NAMALWA (cell line): ENCODE measurements at regions not wholly inside any gene's neighbourhood (a gene's known extent, or its start where the extent isn't known, plus 50 kb on each side); places are given as distances from the start of the nearest gene placed in this dataset.

Source experiments
- DNase-seq: peaks from one replicate; pipeline ENCODE4 v3.0.0-alpha.2; 2015; ENCODE audit warnings: low spot score

DNA sequence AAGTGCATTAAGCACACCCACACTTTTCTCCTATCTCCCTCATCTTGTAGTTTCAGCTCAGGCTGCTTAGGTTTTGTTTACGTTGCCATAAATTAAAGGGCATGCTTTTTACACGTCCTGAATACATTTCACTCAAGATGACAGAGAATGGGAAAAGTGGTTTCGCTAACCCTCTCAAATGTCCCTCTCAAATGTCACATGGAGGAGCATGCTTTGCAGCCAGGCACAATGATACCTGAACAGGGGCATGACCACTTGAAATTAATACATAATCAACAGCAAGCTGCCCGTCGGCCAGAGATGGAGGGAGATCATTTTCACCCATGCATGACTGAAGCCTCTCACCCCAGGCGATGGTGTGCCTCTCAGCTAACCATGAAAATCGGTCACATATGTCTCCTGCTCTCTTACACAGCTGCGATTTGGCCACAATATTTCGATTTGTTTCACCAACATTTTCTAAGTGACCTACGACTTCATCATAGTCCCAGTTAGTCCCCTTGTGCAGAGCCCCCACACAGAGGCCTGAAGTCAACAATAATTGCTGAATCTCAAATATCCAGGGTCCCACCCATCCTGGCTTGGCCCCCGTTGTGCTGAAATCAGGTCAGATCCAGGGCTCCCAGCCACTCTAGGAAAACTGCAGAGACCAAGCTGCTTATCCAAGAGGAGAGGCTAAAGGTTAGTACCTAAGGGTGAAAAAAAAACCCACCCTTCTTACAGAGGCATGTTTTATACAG is 373.9 kb upstream of the NFE2L3 start:
- DNase-seq, result no peak

DNA sequence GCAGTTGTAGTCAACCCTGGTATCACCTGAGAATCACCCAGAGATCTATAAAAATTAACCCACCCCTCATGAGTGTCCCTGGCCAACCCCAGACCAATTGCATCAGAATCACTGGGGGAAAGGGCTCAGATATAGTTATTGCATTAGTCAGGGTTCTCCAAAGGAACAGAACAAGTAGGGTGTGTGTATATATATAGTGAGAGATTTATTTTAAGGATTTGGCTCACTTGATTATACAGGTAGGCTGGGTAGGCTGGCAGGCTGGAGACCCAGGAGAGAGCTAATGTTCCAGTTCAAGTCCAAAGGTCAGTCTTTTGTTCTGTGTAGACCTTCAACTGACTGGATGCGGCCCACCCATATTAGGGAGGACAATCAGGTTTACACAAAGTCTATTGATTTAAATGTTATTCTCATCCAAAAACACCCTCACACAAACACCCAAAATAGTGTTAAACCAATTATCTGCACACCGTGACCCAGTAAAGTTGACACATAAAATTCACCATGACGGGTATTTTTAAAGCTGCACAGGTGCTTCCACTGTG is 372.9 kb upstream of the NFE2L3 start:
- no peak for DNase-seq

DNA sequence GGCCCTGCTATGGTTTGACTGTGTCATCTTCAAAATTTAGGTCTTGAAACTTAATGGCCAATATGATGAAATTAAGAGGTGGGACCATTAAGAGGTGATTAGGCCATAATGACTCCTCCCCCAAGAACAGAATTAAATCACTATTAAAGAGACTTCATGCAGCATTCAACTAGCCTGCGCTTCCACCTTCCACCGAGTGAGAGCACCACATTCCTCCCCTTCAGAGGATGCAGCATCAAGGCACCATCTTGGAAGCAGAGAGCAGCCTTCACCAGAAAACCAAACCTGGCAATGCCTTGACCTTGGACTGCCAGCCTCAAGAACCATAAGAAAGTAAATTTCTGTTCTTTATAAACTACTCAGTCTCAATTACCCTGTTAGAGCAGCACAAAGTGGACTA is 371.1 kb upstream of the NFE2L3 start:
- no peak for DNase-seq

DNA sequence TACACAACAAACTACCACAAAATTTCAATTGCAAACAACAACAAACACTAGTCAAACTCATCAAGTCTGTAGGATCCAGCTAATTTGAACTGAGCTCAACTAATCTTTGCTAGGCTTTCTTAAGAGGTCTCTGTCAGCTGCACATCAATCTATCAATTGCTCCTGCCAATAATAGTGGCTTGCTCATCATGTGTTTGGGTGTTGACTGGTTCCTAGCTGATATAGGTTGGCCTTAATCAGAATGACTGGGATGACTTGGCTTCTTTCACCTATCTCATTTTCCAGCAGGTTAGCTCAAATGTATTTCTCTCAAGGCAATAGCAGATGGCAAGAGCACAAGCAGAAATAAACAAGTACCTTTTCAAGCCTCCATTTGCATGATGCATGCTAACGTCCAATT is 370.3 kb upstream of the NFE2L3 start:
- no peak for DNase-seq

DNA sequence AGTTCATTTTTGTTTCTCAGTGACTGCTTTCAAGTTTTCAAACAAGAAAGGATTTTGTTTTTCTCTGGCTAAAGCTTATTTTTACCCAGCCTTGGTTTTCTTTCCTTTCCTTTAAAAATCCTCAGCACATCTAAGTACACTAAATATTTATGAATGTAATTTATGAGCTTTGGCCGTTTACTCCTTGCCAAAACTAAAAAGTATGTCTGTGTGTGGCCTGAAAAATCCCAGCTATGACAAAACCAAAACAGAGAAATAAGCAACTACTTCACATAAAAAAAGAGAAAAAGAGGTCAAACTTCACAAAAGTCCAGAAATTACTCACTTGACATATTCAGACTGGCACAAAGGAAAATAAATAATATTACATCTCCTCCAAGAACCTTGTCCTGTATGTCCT is 365.1 kb upstream of the NFE2L3 start:
- no peak for DNase-seq

DNA sequence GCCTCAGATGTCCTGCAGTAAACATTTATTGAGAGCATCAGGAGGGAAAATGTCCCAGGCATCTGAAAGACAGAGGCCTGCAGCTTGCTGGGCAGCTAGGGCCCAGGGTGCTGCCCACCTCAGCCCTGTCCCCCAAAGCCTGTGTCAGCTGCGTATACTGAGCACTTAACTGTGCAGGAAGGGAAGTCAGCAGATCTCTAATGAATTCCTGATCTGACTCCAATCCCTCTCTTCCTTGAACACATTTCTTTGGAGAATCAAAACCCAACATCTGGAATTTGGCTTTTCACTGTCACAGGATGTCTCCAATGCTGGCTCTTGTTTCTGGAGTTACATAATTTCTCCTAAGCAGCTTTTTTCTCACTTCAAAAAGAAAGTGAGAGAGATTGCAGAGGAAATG is 364.7 kb upstream of the NFE2L3 start:
- DNase-seq, result no peak

DNA sequence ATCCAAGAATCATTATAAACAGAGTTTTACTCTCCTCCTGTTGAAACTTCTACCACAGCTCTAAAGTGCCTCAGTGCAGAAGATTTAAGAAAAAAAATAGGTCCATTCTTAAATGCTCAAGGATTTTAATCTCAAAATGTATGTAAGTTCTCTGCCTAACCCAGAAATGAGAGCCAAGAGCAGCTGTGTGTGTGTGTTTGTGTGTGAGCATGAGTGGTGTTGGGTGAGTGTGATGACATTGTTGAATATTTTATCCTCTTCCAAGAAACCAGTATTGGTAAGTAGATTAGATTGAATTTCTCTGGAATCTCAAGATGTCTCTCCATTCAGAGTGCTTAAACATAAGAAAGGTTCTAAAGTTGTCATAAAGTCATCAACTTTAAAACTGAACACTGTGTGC is 363.6 kb upstream of the NFE2L3 start:
- DNase-seq, result no peak

DNA sequence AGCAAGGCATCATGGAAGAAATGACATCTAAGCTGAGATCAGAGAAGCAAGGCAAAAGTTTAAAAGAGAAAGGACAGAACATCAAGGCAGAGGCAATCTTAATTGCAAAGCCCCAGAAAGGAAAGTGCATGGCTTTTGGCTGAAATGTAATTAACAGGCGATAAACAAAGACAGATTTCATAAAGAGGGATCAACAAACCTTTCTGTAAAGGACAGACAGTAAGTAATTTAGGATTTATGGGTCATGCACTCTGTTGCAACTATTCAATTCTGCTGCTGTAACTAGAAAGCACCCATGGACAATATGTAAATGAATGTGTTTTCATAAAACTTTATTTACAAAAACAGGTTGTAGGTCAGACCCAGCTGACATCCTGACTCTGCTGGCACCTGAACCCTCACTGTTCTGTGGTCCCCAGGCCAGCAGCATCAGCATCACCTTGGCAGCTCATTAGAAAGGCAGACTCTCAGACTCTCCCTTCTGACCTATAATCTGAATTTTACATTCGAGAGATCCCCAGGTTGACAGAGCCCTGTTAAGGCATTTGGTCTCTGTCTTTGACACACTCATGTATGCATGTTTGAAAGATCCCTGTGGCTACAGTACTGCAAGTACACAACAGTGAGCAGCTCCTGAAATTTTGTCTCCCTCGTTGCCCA is 362.9 kb upstream of the NFE2L3 start:
- no peak for DNase-seq

DNA sequence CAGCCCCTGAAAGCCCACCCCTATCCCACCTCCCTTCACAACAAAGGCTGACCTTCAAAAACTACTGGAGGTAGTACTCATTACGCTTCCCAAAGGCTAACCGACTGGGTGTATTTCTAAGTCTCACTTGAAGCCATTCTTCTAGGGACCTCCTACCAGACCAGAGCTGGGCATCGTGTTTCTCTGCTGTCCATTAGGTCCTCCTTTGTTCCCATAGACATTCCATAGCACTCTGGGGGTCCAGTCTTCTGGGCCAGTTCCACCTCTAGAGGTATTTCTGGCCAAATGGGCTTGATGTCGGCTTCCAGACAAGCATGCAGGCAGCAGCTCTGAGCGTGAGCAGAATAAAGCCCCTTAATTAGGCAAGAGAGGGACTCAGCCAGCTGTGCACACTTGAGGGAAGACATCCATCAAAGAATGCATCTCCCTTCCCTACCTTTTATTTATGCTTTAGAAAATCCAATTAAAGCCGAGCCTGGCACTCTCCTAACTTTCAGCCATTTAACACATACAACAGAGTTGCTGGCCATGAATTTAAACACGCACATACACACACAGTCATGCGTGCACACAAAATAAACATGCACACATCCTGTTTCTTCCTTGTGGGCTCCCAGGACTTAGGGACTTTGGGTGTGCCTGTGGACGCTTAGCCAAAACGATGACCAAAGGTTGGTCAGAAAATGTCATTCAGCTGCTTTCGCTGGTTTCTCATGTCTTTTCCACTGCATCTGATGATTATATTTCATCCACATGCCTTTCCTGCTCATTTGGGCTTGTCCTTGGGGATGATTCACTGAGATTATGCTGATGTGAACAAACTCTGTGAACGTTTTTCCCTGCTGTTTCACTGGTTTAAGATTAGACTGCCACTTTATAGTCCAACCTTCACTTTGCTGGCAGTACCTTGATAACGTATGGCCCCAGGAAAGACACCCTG is 362.0 kb upstream of the NFE2L3 start:
- DNase-seq, result no peak

DNA sequence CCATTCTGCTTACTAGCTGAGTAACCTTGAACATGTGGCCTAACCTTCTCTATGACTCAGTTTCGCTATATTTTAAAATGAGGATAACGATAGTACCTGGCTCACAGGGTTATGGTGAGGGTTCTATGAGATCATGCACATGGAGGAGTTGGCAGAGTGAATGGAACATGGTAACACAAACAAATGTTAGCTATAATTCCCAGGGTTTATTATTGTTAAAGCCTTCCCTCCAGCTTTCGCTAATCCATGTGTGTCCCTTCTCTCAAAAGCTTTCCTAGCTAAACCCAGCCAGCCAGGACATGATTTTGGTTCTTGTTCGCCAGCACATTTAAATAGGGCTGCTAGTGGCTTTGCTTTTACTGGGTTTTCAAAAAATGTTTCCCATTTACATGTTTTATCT is 361.0 kb upstream of the NFE2L3 start:
- no peak for DNase-seq

DNA sequence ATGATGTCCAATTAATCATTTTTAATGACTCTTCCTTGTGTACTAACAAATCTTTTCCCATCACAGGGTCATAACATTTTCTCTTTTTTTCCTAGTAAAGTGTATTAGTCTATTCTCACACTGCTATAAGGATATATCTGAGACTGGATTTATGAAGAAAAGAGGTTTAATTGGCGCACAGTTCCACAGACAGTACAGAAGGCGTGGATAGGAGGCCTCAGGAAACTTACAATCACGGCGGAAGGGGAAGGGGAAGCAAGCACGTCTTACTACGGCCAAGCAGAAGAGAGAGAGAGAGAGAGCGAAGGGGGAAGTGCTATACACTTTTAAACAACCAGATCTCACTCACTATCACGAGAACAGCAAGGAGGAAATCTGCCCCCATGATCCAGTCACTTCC is 359.4 kb upstream of the NFE2L3 start:
- no peak for DNase-seq

DNA sequence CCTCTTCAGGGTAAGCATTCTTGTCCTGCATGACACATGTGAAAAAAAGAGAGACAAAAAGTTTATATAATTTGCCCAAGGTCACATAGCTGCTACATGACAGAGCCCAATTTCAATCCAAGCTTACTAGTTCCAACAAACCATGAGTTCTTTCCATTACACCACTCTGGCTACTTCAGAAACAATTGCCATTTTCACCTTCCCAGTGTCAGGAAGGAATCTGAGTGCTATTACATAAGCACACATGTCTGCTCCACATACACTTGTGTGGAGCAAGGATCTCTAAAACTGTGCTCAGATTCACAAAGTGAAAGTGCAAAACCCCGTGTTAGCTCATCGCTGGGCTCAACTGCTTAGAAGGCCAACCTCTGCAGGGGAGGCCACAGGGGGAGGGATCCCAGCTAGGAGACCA is 356.2 kb upstream of the NFE2L3 start:
- DNase-seq, result no peak

DNA sequence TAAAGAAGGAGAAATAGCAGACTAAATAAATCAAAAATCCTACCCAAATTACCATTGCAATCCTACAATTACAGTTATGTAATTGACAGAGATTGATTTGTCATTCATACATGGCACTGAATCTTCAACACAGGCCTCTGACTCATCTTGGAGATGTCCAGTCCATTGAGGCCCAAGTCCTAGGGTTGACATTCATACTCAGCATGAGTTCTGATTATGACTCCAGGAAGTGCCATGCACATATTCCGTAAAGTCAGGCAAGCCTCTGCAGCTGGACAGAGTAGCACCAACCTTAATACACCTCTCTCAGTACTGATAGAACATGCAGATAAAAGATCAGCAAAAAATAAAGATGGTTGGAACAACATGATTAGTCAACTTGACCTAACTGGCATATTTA is 353.7 kb upstream of the NFE2L3 start:
- DNase-seq, result no peak

DNA sequence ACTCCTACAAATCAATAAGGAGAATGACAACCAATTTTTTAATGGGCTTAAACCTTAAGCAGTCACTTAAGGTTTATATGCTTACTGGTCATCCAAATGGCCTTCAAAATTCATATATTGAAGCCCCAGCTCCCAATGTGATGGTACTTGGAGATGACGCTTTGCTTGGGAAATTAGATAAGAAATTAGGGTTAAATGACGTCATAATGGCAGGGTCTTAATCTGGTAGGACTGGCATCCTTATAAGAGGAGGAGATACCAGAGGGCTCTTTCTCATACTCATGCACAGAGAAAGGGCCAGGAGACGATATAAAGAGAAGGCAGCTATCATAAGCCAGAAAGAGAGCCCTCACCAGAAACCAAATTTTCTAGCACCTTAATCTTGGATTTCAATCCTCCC is 350.8 kb upstream of the NFE2L3 start:
- DNase-seq, result no peak

DNA sequence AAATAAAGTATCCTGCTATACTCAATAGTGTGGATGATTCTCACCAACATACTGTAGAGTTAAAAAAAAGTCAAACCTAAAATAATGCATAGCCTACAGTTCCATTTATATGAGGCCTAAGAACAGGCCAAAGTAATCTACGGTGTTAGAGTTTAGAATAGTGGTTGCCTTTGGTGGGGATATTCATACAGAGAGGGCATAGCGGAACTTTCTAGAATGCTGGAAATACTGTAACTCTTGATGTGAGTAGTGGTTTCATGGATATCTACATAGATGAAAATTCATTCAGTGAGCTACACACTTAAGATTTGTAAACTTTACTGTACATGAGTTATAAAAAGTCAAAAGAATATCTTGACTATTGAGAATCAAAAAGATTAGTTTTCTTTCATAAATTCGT is 349.9 kb upstream of the NFE2L3 start:
- no peak for DNase-seq

DNA sequence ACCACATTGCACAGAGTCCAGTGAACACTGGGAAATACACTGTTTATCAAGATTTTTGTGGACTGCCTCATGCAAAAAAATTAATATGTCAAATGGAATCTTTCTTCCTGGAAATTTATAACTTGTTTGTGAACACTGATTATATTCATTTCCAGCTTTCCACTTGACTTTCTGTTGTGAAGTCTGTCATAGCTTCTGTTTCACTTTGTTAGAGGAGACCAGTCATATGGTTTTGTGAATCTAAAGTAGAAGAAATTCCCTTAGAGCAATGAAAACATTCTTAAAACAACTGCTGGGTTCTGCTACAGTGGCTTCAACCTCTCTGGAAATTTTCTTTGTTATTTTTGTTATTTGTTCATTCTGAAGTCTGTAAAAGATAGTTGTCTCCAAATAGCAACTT is 349.5 kb upstream of the NFE2L3 start:
- DNase-seq, result no peak

DNA sequence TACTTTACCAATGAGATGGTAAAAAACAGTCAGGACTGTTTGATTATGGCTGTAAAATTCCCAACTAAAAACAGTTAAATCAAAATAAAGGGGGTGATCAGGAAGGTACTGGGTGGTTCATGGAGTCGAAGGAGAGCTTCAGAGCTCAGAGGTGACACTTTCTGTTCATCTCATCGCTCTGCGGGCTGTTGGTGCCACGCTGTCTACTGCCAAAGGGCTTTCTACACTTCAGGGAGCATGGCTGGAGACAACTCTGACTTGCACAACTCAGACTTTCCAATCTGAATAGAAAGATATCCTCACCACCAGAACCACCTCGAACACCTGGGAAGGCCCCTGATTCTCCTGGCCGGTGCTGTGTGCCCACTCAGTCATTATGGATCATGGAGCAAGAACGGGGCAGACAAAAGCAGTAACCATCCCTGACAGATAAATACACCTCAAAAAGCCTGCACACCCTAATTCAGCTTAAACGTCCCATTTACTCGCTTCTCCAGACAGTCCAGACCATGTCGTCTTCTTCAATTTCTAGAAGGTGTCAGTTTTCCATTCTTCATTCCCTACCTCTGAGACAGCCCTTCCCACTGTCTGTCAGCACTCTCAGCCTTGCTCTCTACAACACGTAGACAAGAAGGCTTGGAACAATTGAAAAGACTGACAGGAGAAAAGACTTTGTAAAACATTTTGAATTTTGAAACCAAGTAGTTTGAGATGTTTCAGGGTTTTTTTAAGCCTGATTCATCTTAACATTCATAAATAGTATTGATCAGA is 348.7 kb upstream of the NFE2L3 start:
- DNase-seq, result no peak

DNA sequence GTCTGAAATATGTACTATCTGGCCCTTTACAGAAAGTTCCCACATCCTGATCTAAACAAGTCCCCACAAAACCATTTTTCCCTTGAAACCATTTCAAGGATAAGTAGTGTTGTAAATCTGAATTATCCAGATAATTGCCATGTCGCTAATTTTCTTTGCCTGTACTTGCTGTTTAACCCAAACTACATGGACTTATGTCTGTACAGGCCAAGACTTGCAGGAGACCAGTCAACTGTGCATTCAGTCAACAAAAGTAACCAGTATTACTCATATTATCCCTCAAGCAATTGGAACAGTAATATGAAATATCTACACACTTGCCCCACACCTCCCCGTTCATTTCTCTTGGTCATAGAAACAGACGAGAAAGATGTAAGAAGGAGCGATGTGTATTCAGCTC is 347.8 kb upstream of the NFE2L3 start:
- DNase-seq, result no peak

DNA sequence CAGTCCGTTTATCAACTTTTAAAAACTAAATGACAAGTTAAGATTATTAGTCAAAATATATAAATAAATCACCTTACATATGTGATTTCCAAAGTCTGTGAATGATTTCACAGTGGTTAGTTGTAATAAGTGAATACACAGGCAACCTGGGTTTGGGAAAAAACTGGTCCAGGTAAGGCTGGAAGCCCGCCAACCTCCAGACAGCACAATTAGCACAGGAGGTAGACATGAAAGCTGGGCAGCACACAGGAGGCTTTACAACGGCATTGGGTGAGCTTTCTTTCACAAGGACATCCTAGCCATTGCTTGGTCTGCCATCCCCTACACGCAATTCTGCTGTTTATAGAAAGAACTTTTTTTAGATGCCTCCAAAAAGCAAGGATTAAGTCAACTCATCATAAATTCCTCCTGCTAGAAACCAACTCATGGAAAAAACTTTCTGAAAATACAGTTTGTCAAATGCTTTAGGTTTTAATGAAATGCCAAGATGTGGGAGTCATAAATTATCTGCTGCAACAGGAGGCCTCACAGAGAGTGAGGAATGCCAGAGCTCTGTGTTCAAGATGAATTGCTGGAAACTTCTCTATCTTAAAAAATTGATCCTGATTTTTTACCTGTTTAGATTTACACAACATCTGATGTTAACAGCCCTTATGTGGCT is 346.8 kb upstream of the NFE2L3 start:
- DNase-seq, result no peak

DNA sequence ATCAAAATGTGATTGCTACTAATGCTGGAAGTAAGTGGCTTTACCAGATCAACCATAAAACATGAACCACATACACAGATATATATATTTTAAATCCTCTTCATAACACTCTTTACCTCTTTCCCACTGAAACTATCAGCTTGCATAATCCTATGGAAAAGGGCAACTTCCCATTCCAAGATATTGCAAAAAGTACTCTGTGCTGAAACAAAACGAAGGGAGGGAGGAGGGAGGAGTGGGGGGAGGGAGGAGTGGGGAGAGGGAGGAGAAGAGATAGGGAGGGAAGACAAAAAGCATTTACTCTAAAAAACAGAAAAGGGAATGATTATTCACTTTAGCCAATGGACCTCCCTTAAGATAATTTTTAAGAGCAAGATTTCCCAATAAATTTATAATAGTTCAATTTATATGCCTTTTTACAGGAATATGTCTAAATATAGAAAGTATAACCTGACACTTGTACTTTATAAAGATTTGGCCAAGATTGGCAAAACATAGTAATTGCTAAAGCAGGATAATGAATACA is 344.8 kb upstream of the NFE2L3 start:
- no peak for DNase-seq

DNA sequence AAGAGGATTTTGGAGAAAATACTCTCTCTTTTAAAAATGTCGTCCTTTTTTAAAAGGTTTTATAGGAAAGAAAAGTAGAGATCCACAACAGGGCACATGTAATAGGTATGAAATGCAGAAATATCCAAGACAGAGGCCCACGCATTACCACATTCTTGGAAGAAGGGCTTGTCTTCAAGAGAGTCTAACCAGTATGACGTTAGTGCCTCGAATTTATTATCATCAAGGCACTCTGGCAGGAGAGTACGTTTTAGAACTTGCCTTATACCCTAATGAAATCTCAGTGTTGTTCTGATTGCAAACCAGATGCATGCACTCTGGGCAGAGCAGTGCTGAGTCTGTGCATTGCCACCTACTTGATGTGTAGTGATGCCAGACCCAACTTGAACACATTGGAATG is 342.6 kb upstream of the NFE2L3 start:
- no peak for DNase-seq
